ENCODE measurements at regions not wholly inside any gene's neighbourhood (a gene's known extent, or its start where the extent isn't known, plus 50 kb on each side); places are given as distances from the start of the nearest gene placed in this dataset.

DNA sequence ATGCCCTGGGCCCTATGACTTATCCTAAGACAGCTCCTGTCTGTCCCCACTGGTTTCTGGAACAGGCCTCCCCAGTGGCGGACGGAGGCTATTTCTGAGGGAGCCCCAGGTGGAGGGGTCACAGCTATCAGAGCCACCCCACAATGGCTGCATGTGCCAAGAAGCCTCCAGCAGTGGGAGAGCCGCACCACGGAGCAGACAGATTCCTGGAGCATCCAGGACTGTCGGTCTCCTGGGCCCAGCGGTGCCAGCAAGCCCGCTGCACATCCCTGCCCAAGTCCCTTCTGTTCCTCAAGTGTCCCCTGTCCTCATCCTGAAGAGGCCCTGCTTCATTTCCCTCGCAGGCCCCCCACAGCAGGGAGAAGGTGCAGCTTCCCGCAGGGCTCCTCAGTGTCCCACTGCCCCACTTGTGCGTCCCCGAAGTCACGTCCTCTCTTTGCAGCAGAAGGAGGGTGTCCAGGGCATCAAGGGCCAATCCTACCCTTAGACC, 193.0 kb upstream of the SHH start:
- TF ChIP-seq GATA2 (IDR thresholded peaks at IDR 0.05; ENCODE audit: low read depth, low read length) (no peak), GATA3 (IDR thresholded peaks at IDR 0.05; ENCODE audit: low read depth, low read length) (no peak)

Measured in SH-SY5Y (cell line).